SK-N-SH (cell line): ENCODE measurements at regions not wholly inside any gene's neighbourhood (a gene's known extent, or its start where the extent isn't known, plus 50 kb on each side); places are given as distances from the start of the nearest gene placed in this dataset.

Experiments used
- CTCF ChIA-PET: fragments of 300-600, 350-600 bp; formaldehyde crosslinking; extraction: SDS; loops from one replicate; lab custom pipeline; 2021; lab: Yijun Ruan, JAX
- POLR2A ChIA-PET: fragments of 350-600 bp; sonication (Branson Sonifier 250); formaldehyde crosslinking; extraction: SDS; loops from one replicate; lab custom pipeline; 2020; ENCODE audit warnings: antibody characterized with exemption, inconsistent platforms; lab: Yijun Ruan, JAX
- DNase-seq: peaks from one replicate; pipeline ENCODE4 v3.0.0; 2012
- H2AFZ ChIP-seq: fragments of 200-600 bp; sonication (generic); 2 replicates; pipeline ENCODE4 v1.8.1; 2016; ENCODE audit warnings: antibody characterized with exemption, mild to moderate bottlenecking, low read depth
- H3F3A ChIP-seq: fragments of 200-600 bp; sonication (generic); replicated peaks from 2 replicates; pipeline ENCODE3; 2016; ENCODE audit warnings: antibody characterized with exemption, mild to moderate bottlenecking; ENCODE audit not compliant: insufficient read depth
- H3K27ac ChIP-seq, 2 experiments: fragments of 200-500 bp in 1 of 2; fragments of 200-600 bp in 1 of 2; sonication (Bioruptor generic) in 1 of 2; sonication (generic), shearing (Covaris generic) in 1 of 2; 2 replicates each; pipeline versions ENCODE4 v1.5.1 to v1.6.1; 2014 to 2016; ENCODE audit warnings: low read depth in 2 of 2, inconsistent platforms in 1 of 2, low read length in 1 of 2, mild to moderate bottlenecking in 1 of 2, mixed read lengths in 1 of 2
- H3K27me3 ChIP-seq: fragments of 200-600 bp; sonication (generic), shearing (Covaris generic); 2 replicates; pipeline ENCODE4 v1.6.1; 2016; ENCODE audit warnings: mixed run types; ENCODE audit not compliant: insufficient read depth
- H3K36me3 ChIP-seq, 2 experiments: fragments of 200-500 bp in 1 of 2; fragments of 200-600 bp in 1 of 2; sonication (Bioruptor generic) in 1 of 2; sonication (generic) in 1 of 2; replicated peaks in 1 of 2; 2 replicates each; pipeline versions ENCODE3 to v1.5.1; 2014 to 2016; ENCODE audit warnings: low read length in 1 of 2, mild to moderate bottlenecking in 1 of 2; ENCODE audit not compliant: insufficient read depth in 2 of 2, control insufficient read depth in 1 of 2
- H3K4me1 ChIP-seq, 2 experiments: fragments of 200-500 bp in 1 of 2; fragments of 200-600 bp in 1 of 2; sonication (Bioruptor generic) in 1 of 2; sonication (generic), shearing (Covaris generic) in 1 of 2; 2 replicates each; pipeline versions ENCODE4 v1.5.1 to v1.6.1; 2014 to 2016; ENCODE audit warnings: low read depth in 1 of 2, low read length in 1 of 2, mixed run types in 1 of 2; ENCODE audit not compliant: insufficient read depth in 2 of 2, control insufficient read depth in 1 of 2
- H3K4me2 ChIP-seq: fragments of 200-600 bp; sonication (generic), shearing (Covaris generic); 2 replicates; pipeline ENCODE4 v1.6.1; 2017; ENCODE audit warnings: mixed run types
- H3K4me3 ChIP-seq, 2 experiments: fragments of 200-500 bp in 1 of 2; fragments of 200-600 bp in 1 of 2; sonication (Bioruptor generic) in 1 of 2; sonication (generic), shearing (Covaris generic) in 1 of 2; 2 replicates each; pipeline versions ENCODE4 v1.5.1 to v1.8.1; 2014 to 2016; ENCODE audit warnings: low read depth in 2 of 2, inconsistent platforms in 1 of 2, low read length in 1 of 2, mild to moderate bottlenecking in 1 of 2, mixed read lengths in 1 of 2, moderate library complexity in 1 of 2
- H3K79me2 ChIP-seq: fragments of 200-600 bp; sonication (generic); 2 replicates; pipeline ENCODE4 v1.8.1; 2017; ENCODE audit warnings: mild to moderate bottlenecking; ENCODE audit not compliant: insufficient read depth
- H3K9ac ChIP-seq: fragments of 200-600 bp; sonication (generic); 2 replicates; pipeline ENCODE4 v1.6.1; 2017; ENCODE audit warnings: mixed run types
- H3K9me2 ChIP-seq: fragments of 200-600 bp; sonication (generic); 2 replicates; pipeline ENCODE4 v1.6.1; 2017; ENCODE audit warnings: mixed run types
- H3K9me3 ChIP-seq: fragments of 200-600 bp; sonication (generic); 2 replicates; pipeline ENCODE4 v1.6.1; 2017; ENCODE audit warnings: mixed run types, mild to moderate bottlenecking, moderate library complexity
- H4K20me1 ChIP-seq: fragments of 200-600 bp; sonication (generic); 2 replicates; pipeline ENCODE4 v1.6.1; 2017; ENCODE audit warnings: mild to moderate bottlenecking, mixed run types; ENCODE audit not compliant: insufficient read depth
- CHD2 ChIP-seq: fragments of 150-350 bp; IDR thresholded peaks from 2 replicates; pipeline ENCODE4 v1.6.1; 2018; ENCODE audit warnings: low read length; ENCODE audit not compliant: partially characterized antibody
- CTCF ChIP-seq: fragments of 200-600 bp; sonication (generic); IDR thresholded peaks from 2 replicates; pipeline ENCODE4 v1.6.1; 2017; ENCODE audit warnings: antibody characterized with exemption, mild to moderate bottlenecking, moderate library complexity
- ELF1 ChIP-seq: IDR thresholded peaks from 2 replicates; pipeline ENCODE4 v1.4.0; 2012
- EP300 ChIP-seq, 2 experiments: IDR thresholded peaks; 2 replicates each; pipeline versions ENCODE4 v1.4.0 to v1.6.1; 2012; ENCODE audit warnings: borderline replicate concordance in 1 of 2, low read depth in 1 of 2, low read length in 1 of 2
- FOXJ3 ChIP-seq: sonication (generic); formaldehyde crosslinking; IDR thresholded peaks from 2 replicates; pipeline ENCODE4 v1.5.1; 2020; ENCODE audit warnings: mild to moderate bottlenecking, missing genetic modification reagents
- GABPA ChIP-seq: IDR thresholded peaks from 2 replicates; pipeline ENCODE4 v1.4.0; 2012; ENCODE audit warnings: low read depth, mild to moderate bottlenecking
- GATA2 ChIP-seq: sonication (generic); formaldehyde crosslinking; IDR thresholded peaks from 2 replicates; pipeline ENCODE4 v1.5.0; 2020; ENCODE audit warnings: mild to moderate bottlenecking, missing genetic modification reagents
- JUND ChIP-seq: IDR thresholded peaks from 2 replicates; pipeline ENCODE4 v1.4.0; 2012
- MEF2A ChIP-seq: IDR thresholded peaks from 2 replicates; pipeline ENCODE4 v1.4.0; 2012; ENCODE audit warnings: low read depth, borderline replicate concordance
- MXI1 ChIP-seq: IDR thresholded peaks from 2 replicates; pipeline ENCODE4 v1.6.1; 2012; ENCODE audit warnings: mild to moderate bottlenecking, low read depth, low read length, improper control_type of control experiment
- NFIC ChIP-seq: IDR thresholded peaks from 2 replicates; pipeline ENCODE4 v1.4.0; 2012; ENCODE audit warnings: borderline replicate concordance
- PBX3 ChIP-seq: IDR thresholded peaks from 2 replicates; pipeline ENCODE4; 2012
- POLR2AphosphoS5 ChIP-seq: IDR thresholded peaks from 2 replicates; pipeline ENCODE4 v1.6.1; 2012; ENCODE audit warnings: low read depth, low read length
- RAD21 ChIP-seq: IDR thresholded peaks from 2 replicates; pipeline ENCODE4 v1.6.1; 2012; ENCODE audit warnings: mild to moderate bottlenecking, low read length
- RCOR1 ChIP-seq: fragments of 150-350 bp; IDR thresholded peaks from 2 replicates; pipeline ENCODE4 v1.6.1; 2017; ENCODE audit warnings: antibody characterized with exemption, low read length
- RFX5 ChIP-seq: IDR thresholded peaks from 2 replicates; pipeline ENCODE4 v1.6.1; 2012; ENCODE audit warnings: mild to moderate bottlenecking, improper control_type of control experiment, low read length
- RXRA ChIP-seq: IDR thresholded peaks from 2 replicates; pipeline ENCODE4 v1.4.0; 2012; ENCODE audit warnings: low read depth, mild to moderate bottlenecking, borderline replicate concordance
- SIN3A ChIP-seq: IDR thresholded peaks from 2 replicates; pipeline ENCODE4 v1.6.1; 2012; ENCODE audit warnings: low read depth, mild to moderate bottlenecking, low read length, moderate library complexity, borderline replicate concordance
- TCF12 ChIP-seq: IDR thresholded peaks from 2 replicates; pipeline ENCODE4 v1.4.0; 2012
- TEAD4 ChIP-seq: IDR thresholded peaks from 2 replicates; pipeline ENCODE4 v1.4.0; 2012; ENCODE audit warnings: mild to moderate bottlenecking, borderline replicate concordance; ENCODE audit not compliant: insufficient read depth
- WGBS: methylation state at CpG from one replicate; pipeline ENCODE4 v1.1.6; 2017; ENCODE audit warnings: low lambda C conversion rate; 5-methylcytosine and 5-hydroxymethylcytosine counted together
- TF ChIP-seq, protein P1 (sequence below): IDR thresholded peaks from 2 replicates; pipeline ENCODE4 v1.4.0; 2012; ENCODE audit warnings: low read depth, borderline replicate concordance
- TF ChIP-seq, protein P2 (sequence below): fragments of 150-350 bp; IDR thresholded peaks from 2 replicates; pipeline ENCODE4 v1.6.1; 2017; ENCODE audit warnings: antibody characterized with exemption, low read length, low read depth, borderline replicate concordance
- TF ChIP-seq, protein P3 (sequence below): IDR thresholded peaks from 2 replicates; pipeline ENCODE4 v1.4.0; 2012; ENCODE audit warnings: low read depth
- TF ChIP-seq, protein P4 (sequence below): IDR thresholded peaks from 2 replicates; pipeline ENCODE4 v1.6.1; 2012; ENCODE audit warnings: mild to moderate bottlenecking, low read depth, low read length, moderate library complexity

DNA sequence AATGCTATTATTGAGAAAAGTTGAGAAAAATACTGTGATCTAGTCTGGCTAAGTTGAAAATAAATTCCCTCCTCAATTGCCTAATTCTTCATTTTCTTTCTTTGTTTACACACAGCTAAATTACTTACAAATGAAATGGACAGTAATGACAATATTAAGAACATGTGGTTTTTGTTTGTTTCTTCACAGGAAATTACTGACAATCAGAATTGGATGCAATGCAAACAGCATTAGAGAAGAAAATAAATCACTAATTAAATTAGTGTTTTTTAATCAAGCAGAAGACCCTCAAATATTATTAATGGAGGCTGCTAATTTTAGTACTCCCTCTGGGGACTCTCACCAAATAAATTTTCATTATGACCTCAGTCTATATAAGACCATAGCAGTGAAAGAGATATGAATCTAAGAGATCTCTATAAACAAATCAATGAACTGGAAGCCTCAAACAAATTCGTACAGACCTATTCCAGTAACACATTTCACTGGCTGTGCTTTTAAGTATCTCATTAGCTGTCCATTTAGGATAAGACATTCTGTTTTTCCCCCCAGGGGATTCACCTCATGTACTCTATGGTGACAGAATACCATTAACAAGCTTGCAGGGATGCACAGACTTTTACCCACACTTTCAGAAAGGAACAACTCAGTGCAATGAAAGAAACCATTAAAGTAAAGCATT, 202.0 kb upstream of the DGKB start:
- H3K4me3 ChIP-seq: no peak overlapping the region
- 0 out of 2 replicates have a peak, but pooled peaks cover 4% of the 10 kb centered on the region for H3K9me3 ChIP-seq
- H3K4me2 ChIP-seq: no peak overlapping the region
- H3K9me2 ChIP-seq: no peaks in the 10 kb centered on the region; the same call in 1 of the 2 replicates
- H3K79me2 ChIP-seq: no peaks in the 10 kb centered on the region
- H3K27me3 ChIP-seq: no peaks in the 10 kb centered on the region
- peaks cover 7% of the 10 kb centered on the region for H3F3A ChIP-seq
- peak overlapping the region; percentile 10; the same call in 1 of the 2 replicates for H2AFZ ChIP-seq
- H3K4me1 ChIP-seq: peaks cover 0 to 25% of the 10 kb centered on the region in 2 experiments; a peak in 2 of 4 replicates
- peak; percentile 78 for DNase-seq
- H3K9ac ChIP-seq: no peak overlapping the region
- H3K27ac ChIP-seq: peak overlapping the region in 1 of 2 experiments; percentile 97; a peak in 3 of 4 replicates
- ChIA-PET CTCF (interaction anchor here (0.7 to 1.5 kb wide), 3 partner anchors 90 to 387 kb away, joined by 3 read pairs; no protein-coding TSS in a partner anchor), POLR2A (interaction anchor here (1.4 kb wide), 1 partner anchor 88 kb away, joined by 3 read pairs; no protein-coding TSS in a partner anchor)
- WGBS: 29% methylated on average over 1 of the region's 1 CpG
- H3K36me3 ChIP-seq: no peaks in the 10 kb centered on the region
- no peaks in the 10 kb centered on the region for H4K20me1 ChIP-seq
- no peak for TF ChIP-seq SIN3A
- peak; percentile 12; the same call in 1 of the 2 replicates for TF ChIP-seq JUND
- TF ChIP-seq ELF1: no peak
- TF ChIP-seq GABPA: no peak
- no peak for TF ChIP-seq MEF2A
- TF ChIP-seq, protein P1, sequence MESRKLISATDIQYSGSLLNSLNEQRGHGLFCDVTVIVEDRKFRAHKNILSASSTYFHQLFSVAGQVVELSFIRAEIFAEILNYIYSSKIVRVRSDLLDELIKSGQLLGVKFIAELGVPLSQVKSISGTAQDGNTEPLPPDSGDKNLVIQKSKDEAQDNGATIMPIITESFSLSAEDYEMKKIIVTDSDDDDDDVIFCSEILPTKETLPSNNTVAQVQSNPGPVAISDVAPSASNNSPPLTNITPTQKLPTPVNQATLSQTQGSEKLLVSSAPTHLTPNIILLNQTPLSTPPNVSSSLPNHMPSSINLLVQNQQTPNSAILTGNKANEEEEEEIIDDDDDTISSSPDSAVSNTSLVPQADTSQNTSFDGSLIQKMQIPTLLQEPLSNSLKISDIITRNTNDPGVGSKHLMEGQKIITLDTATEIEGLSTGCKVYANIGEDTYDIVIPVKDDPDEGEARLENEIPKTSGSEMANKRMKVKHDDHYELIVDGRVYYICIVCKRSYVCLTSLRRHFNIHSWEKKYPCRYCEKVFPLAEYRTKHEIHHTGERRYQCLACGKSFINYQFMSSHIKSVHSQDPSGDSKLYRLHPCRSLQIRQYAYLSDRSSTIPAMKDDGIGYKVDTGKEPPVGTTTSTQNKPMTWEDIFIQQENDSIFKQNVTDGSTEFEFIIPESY: no peak
- peak; percentile 96 for TF ChIP-seq RCOR1
- peak; percentile 93 for TF ChIP-seq GATA2
- peak; percentile 59; the same call in 1 of the 2 replicates for TF ChIP-seq TEAD4
- TF ChIP-seq NFIC: no peak
- peak; percentile 82 for TF ChIP-seq CHD2
- no peak for TF ChIP-seq CTCF
- TF ChIP-seq RXRA: no peak
- TF ChIP-seq, protein P2, sequence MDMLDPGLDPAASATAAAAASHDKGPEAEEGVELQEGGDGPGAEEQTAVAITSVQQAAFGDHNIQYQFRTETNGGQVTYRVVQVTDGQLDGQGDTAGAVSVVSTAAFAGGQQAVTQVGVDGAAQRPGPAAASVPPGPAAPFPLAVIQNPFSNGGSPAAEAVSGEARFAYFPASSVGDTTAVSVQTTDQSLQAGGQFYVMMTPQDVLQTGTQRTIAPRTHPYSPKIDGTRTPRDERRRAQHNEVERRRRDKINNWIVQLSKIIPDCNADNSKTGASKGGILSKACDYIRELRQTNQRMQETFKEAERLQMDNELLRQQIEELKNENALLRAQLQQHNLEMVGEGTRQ: no peak
- TF ChIP-seq, protein P3, sequence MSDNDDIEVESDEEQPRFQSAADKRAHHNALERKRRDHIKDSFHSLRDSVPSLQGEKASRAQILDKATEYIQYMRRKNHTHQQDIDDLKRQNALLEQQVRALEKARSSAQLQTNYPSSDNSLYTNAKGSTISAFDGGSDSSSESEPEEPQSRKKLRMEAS: no peak
- TF ChIP-seq RFX5: peak; percentile 10; the same call in 1 of the 2 replicates
- TF ChIP-seq FOXJ3: peak; percentile 87
- TF ChIP-seq RAD21: peak; percentile 43; the same call in 1 of the 2 replicates
- no peak for TF ChIP-seq PBX3
- peak in 1 of 2 experiments; percentile 97; a peak in 2 of 4 replicates for TF ChIP-seq EP300 (IDR thresholded peaks at IDR 0.05; ENCODE audit: borderline replicate concordance in 1 of 2, low read depth in 1 of 2, low read length in 1 of 2)
- no peak for TF ChIP-seq POLR2AphosphoS5
- TF ChIP-seq TCF12: peak; percentile 31; the same call in 1 of the 2 replicates
- TF ChIP-seq MXI1: peak; percentile 76
- TF ChIP-seq, protein P4, sequence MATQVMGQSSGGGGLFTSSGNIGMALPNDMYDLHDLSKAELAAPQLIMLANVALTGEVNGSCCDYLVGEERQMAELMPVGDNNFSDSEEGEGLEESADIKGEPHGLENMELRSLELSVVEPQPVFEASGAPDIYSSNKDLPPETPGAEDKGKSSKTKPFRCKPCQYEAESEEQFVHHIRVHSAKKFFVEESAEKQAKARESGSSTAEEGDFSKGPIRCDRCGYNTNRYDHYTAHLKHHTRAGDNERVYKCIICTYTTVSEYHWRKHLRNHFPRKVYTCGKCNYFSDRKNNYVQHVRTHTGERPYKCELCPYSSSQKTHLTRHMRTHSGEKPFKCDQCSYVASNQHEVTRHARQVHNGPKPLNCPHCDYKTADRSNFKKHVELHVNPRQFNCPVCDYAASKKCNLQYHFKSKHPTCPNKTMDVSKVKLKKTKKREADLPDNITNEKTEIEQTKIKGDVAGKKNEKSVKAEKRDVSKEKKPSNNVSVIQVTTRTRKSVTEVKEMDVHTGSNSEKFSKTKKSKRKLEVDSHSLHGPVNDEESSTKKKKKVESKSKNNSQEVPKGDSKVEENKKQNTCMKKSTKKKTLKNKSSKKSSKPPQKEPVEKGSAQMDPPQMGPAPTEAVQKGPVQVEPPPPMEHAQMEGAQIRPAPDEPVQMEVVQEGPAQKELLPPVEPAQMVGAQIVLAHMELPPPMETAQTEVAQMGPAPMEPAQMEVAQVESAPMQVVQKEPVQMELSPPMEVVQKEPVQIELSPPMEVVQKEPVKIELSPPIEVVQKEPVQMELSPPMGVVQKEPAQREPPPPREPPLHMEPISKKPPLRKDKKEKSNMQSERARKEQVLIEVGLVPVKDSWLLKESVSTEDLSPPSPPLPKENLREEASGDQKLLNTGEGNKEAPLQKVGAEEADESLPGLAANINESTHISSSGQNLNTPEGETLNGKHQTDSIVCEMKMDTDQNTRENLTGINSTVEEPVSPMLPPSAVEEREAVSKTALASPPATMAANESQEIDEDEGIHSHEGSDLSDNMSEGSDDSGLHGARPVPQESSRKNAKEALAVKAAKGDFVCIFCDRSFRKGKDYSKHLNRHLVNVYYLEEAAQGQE: no peak
